OCI-LY1 (cell line): ENCODE measurements at regions not wholly inside any gene's neighbourhood (a gene's known extent, or its start where the extent isn't known, plus 50 kb on each side); places are given as distances from the start of the nearest gene placed in this dataset.
"Not testable (repeated sequence)": the region's sequence is repeated elsewhere in the genome, so short reads cannot be mapped to it uniquely, and the experiment has no call there.

Source experiments
- H2AFZ ChIP-seq: fragments of 200-600 bp; sonication (generic), shearing (Covaris generic); 2 replicates; pipeline ENCODE4 v1.6.0; 2014; ENCODE audit warnings: antibody characterized with exemption, mild to moderate bottlenecking, low read length
- H3F3A ChIP-seq: fragments of 200-600 bp; sonication (generic), shearing (Covaris generic); 2 replicates; pipeline ENCODE4 v1.6.0; 2014; ENCODE audit warnings: mild to moderate bottlenecking, antibody characterized with exemption, low read length, moderate library complexity; ENCODE audit not compliant: insufficient read depth
- H3K27ac ChIP-seq: fragments of 200-600 bp; sonication (generic); 2 replicates; pipeline ENCODE4 v1.5.1; 2014; ENCODE audit warnings: low read length, mixed run types, mild to moderate bottlenecking, low read depth; ENCODE audit not compliant: poor library complexity, severe bottlenecking
- H3K27me3 ChIP-seq: fragments of 200-600 bp; sonication (generic); 2 replicates; pipeline ENCODE4 v1.6.0; 2014; ENCODE audit warnings: antibody characterized with exemption, mild to moderate bottlenecking, low read length, moderate library complexity; ENCODE audit not compliant: insufficient read depth
- H3K36me3 ChIP-seq: fragments of 200-600 bp; sonication (generic); 2 replicates; pipeline ENCODE4 v1.6.1; 2014; ENCODE audit warnings: mild to moderate bottlenecking, antibody characterized with exemption, low read length, moderate library complexity, mixed read lengths; ENCODE audit not compliant: insufficient read depth
- H3K4me1 ChIP-seq: fragments of 200-600 bp; sonication (generic); 2 replicates; pipeline ENCODE4 v1.5.1; 2014; ENCODE audit warnings: mild to moderate bottlenecking, low read length, moderate library complexity; ENCODE audit not compliant: insufficient read depth, severe bottlenecking
- H3K4me2 ChIP-seq: fragments of 200-600 bp; sonication (generic), shearing (Covaris generic); 2 replicates; pipeline ENCODE4 v1.6.1; 2014; ENCODE audit warnings: low read length
- H3K4me3 ChIP-seq: fragments of 200-600 bp; sonication (generic); 2 replicates; pipeline ENCODE4 v1.5.1; 2014; ENCODE audit warnings: low read length, low read depth, mild to moderate bottlenecking, mixed read lengths; ENCODE audit not compliant: poor library complexity, severe bottlenecking
- H3K79me2 ChIP-seq: fragments of 200-600 bp; shearing (Covaris generic); 2 replicates; pipeline ENCODE4 v1.6.1; 2016; ENCODE audit warnings: mixed run types, low read length, mixed read lengths; ENCODE audit not compliant: insufficient read depth
- H3K9ac ChIP-seq: fragments of 200-600 bp; sonication (generic), shearing (Covaris generic); 2 replicates; pipeline ENCODE4 v1.6.1; 2014; ENCODE audit warnings: mild to moderate bottlenecking, low read length, mixed read lengths
- H3K9me2 ChIP-seq: fragments of 200-600 bp; sonication (generic), shearing (Covaris generic); 2 replicates; pipeline ENCODE4 v1.6.1; 2014; ENCODE audit warnings: low read depth, mild to moderate bottlenecking, low read length, mixed read lengths
- H3K9me3 ChIP-seq: fragments of 200-600 bp; shearing (Covaris generic); 2 replicates; pipeline ENCODE4 v1.6.1; 2014; ENCODE audit warnings: low read length, mixed read lengths
- H4K20me1 ChIP-seq: fragments of 200-600 bp; sonication (generic), shearing (Covaris generic); 2 replicates; pipeline ENCODE4 v1.6.0; 2016; ENCODE audit warnings: mild to moderate bottlenecking, low read length; ENCODE audit not compliant: insufficient read depth
- CTCF ChIP-seq: fragments of 200-600 bp; sonication (generic), shearing (Covaris generic); IDR thresholded peaks from 2 replicates; pipeline ENCODE4 v1.5.1; 2017; ENCODE audit warnings: mild to moderate bottlenecking, antibody characterized with exemption, low read length, moderate library complexity, mixed read lengths
- EZH2 ChIP-seq: fragments of 200-600 bp; sonication (generic), shearing (Covaris generic); IDR thresholded peaks from 2 replicates; pipeline ENCODE4 v1.8.0; 2017; ENCODE audit warnings: borderline replicate concordance, mixed run types, mild to moderate bottlenecking, antibody characterized with exemption, low read length, moderate library complexity, mixed read lengths

DNA sequence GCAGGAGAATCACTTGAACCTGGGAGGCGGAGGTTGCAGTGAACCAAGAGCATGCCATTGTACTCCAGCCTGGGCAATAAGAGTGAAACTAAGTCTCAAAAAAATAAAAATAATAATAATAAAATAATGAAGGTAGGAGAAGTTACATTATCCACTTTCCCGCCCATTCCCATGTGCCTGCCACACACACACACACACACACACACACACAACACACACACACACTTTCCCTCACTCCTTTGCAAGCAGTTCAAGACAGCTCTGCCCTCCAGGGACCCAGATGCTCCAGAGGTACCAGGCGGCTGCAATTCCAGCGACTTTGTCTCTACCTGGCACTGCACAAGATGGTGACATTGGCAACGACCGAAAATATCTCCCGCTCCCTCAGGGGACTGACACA is 224.8 kb upstream of the JARID2 start:
- H3K4me1 ChIP-seq, result no peaks in the 10 kb centered on the region
- H3K9ac ChIP-seq, result no peak overlapping the region
- H3K9me3 ChIP-seq, result no peaks in the 10 kb centered on the region
- no peaks in the 10 kb centered on the region for H3K27me3 ChIP-seq
- no peaks in the 10 kb centered on the region for H3K79me2 ChIP-seq
- H2AFZ ChIP-seq, result no peak overlapping the region
- H3K4me2 ChIP-seq, result no peak overlapping the region
- H3K4me3 ChIP-seq, result no peak overlapping the region
- no peak overlapping the region for H3K27ac ChIP-seq
- no peaks in the 10 kb centered on the region for H3F3A ChIP-seq
- no peak for TF ChIP-seq EZH2
- no peak for TF ChIP-seq CTCF
- no peaks in the 10 kb centered on the region for H3K36me3 ChIP-seq
- no peaks in the 10 kb centered on the region for H3K9me2 ChIP-seq
- no peaks in the 10 kb centered on the region for H4K20me1 ChIP-seq

- not testable (repeated sequence) for H3K4me3 ChIP-seq, H3K36me3 ChIP-seq, H3F3A ChIP-seq, H4K20me1 ChIP-seq, H2AFZ ChIP-seq, H3K9me2 ChIP-seq, H3K4me1 ChIP-seq, H3K27me3 ChIP-seq, H3K9me3 ChIP-seq, H3K79me2 ChIP-seq, H3K27ac ChIP-seq, H3K4me2 ChIP-seq, H3K9ac ChIP-seq
These were observed 222.9 kb upstream of the JARID2 start for GRCh38 chr6:15023018-15023417.

DNA sequence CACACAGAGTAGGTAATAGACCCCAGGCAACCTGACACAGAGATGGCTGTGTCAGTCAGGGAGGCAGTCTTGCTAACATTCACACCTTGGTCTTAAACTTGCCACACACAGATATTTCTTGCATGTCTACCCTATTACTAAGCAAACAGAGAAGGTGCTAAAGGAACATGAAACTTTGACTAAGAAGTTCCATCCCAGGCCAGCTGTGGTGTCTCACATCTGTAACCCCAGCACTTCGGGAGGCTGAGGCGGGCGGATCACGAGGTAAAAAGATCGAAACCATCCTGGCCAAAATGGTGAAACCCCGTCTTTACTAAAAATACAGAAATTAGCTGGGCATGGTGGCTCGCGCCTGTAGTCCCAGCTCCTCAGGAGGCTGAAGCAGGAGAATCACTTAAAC is 222.4 kb upstream of the JARID2 start:
- Histone ChIP-seq H3K4me3 (no peak overlapping the region), H3K79me2 (no peaks in the 10 kb centered on the region), H3K4me1 (no peaks in the 10 kb centered on the region), H3K4me2 (no peak overlapping the region), H3K9me2 (no peaks in the 10 kb centered on the region), H3F3A (no peaks in the 10 kb centered on the region), H3K9ac (no peak overlapping the region), H3K9me3 (no peaks in the 10 kb centered on the region), H4K20me1 (no peaks in the 10 kb centered on the region), H3K27me3 (no peaks in the 10 kb centered on the region), H2AFZ (no peak overlapping the region), H3K36me3 (no peaks in the 10 kb centered on the region), H3K27ac (no peak overlapping the region)
- no peak for TF ChIP-seq EZH2
- no peak for TF ChIP-seq CTCF

- no peaks in the 10 kb centered on the region for H3K9me2 ChIP-seq
- H3K27ac ChIP-seq, result no peak overlapping the region
- TF ChIP-seq CTCF (no peak), EZH2 (no peak)
These were observed 220.4 kb upstream of the JARID2 start for GRCh38 chr6:15025446-15025845.

More at GRCh38 chr6:15025446-15025845, 220.4 kb upstream of the JARID2 start:
- H3K79me2 ChIP-seq, result no peaks in the 10 kb centered on the region
- H3K4me2 ChIP-seq, result no peak overlapping the region
- H3K9ac ChIP-seq, result no peak overlapping the region
- no peaks in the 10 kb centered on the region for H3K9me3 ChIP-seq
- no peaks in the 10 kb centered on the region for H3F3A ChIP-seq
- no peaks in the 10 kb centered on the region for H3K4me1 ChIP-seq
- H3K27me3 ChIP-seq, result no peaks in the 10 kb centered on the region
- no peaks in the 10 kb centered on the region for H3K36me3 ChIP-seq
- no peak overlapping the region for H2AFZ ChIP-seq
- H4K20me1 ChIP-seq, result no peaks in the 10 kb centered on the region
- no peak overlapping the region for H3K4me3 ChIP-seq
